Keratinocyte (primary cell): ENCODE measurements at regions not wholly inside any gene's neighbourhood (a gene's known extent, or its start where the extent isn't known, plus 50 kb on each side); places are given as distances from the start of the nearest gene placed in this dataset.

Source experiments
- DNase-seq: peaks from one replicate; pipeline ENCODE4 v3.0.0-alpha.2; 2011; ENCODE audit warnings: low read depth, missing footprints, low spot score
- FAIRE-seq: peaks from 2 replicates; lab custom pipeline; 2011; peaks lifted over from hg19 to GRCh38; lab: Jason Lieb, UNC
- H2AFZ ChIP-seq: 2 replicates; pipeline ENCODE4 v1.6.0; 2012; ENCODE audit warnings: low read length, control low read depth, inconsistent platforms; ENCODE audit not compliant: control insufficient read depth
- H3K27ac ChIP-seq: 2 replicates; pipeline ENCODE4 v1.5.1; 2011; ENCODE audit warnings: low read length; ENCODE audit not compliant: control insufficient read depth, insufficient read depth
- H3K27me3 ChIP-seq: 3 replicates; pipeline ENCODE4 v1.6.0; 2011; ENCODE audit warnings: low read length; ENCODE audit not compliant: control insufficient read depth, insufficient read depth; ENCODE audit errors: extremely low read depth
- H3K36me3 ChIP-seq, 2 experiments: 2 replicates in 1 of 2; 3 replicates in 1 of 2; pipeline ENCODE4 v1.5.1; 2011; ENCODE audit warnings: low read length in 2 of 2, mild to moderate bottlenecking in 1 of 2; ENCODE audit not compliant: control insufficient read depth in 2 of 2, insufficient read depth in 2 of 2; ENCODE audit errors: extremely low read depth in 1 of 2
- H3K4me1 ChIP-seq: 3 replicates; pipeline ENCODE4 v1.5.1; 2011; ENCODE audit warnings: low read length; ENCODE audit not compliant: control insufficient read depth, insufficient read depth; ENCODE audit errors: extremely low read depth
- H3K4me2 ChIP-seq: 3 replicates; pipeline ENCODE4 v1.6.0; 2011; ENCODE audit warnings: low read depth, low read length; ENCODE audit not compliant: control insufficient read depth, insufficient read depth; ENCODE audit errors: extremely low read depth
- H3K4me3 ChIP-seq, 3 experiments: fragments of 200-600 bp in 1 of 3; sonication (generic) in 1 of 3; 2 replicates in 2 of 3; 3 replicates in 1 of 3; pipeline ENCODE4 v1.5.1; 2011 to 2016; ENCODE audit warnings: low read length in 3 of 3, mild to moderate bottlenecking in 3 of 3, control low read depth in 2 of 3, inconsistent platforms in 1 of 3, low read depth in 1 of 3, mixed read lengths in 1 of 3, mixed run types in 1 of 3, moderate library complexity in 1 of 3; ENCODE audit not compliant: control insufficient read depth in 2 of 3, insufficient read depth in 2 of 3; ENCODE audit errors: extremely low read depth in 1 of 3
- H3K79me2 ChIP-seq: 2 replicates; pipeline ENCODE4 v1.6.0; 2012; ENCODE audit warnings: low read length; ENCODE audit not compliant: control insufficient read depth, insufficient read depth
- H3K9ac ChIP-seq: 3 replicates; pipeline ENCODE4 v1.6.0; 2011; ENCODE audit warnings: low read length; ENCODE audit not compliant: control insufficient read depth, insufficient read depth; ENCODE audit errors: extremely low read depth
- H3K9me1 ChIP-seq: 3 replicates; pipeline ENCODE4 v1.6.0; 2011; ENCODE audit warnings: low read length; ENCODE audit not compliant: control insufficient read depth, insufficient read depth; ENCODE audit errors: extremely low read depth
- H3K9me3 ChIP-seq: 2 replicates; pipeline ENCODE4 v1.5.1; 2012; ENCODE audit warnings: low read depth, low read length; ENCODE audit not compliant: control insufficient read depth
- H4K20me1 ChIP-seq: 3 replicates; pipeline ENCODE4 v1.6.0; 2011; ENCODE audit warnings: low read length; ENCODE audit not compliant: control insufficient read depth, insufficient read depth; ENCODE audit errors: extremely low read depth
- CTCF ChIP-seq, 3 experiments: IDR thresholded peaks in 1 of 3; conservative IDR thresholded peaks in 1 of 3; optimal IDR thresholded peaks in 1 of 3; 2 replicates in 2 of 3; 3 replicates in 1 of 3; pipeline versions ENCODE3 to v1.5.1; 2011; ENCODE audit warnings: low read length in 3 of 3, mild to moderate bottlenecking in 3 of 3, moderate library complexity in 2 of 3, control low read depth in 1 of 3, inconsistent platforms in 1 of 3; ENCODE audit not compliant: insufficient read depth in 2 of 3; ENCODE audit errors: extremely low read depth in 1 of 3
- EZH2 ChIP-seq: IDR thresholded peaks from one replicate; pipeline ENCODE4 v1.6.1; 2012; ENCODE audit warnings: inconsistent platforms, mild to moderate bottlenecking, low read length, moderate library complexity
- dilution Hi-C: fragments of 300-500 bp; cut with MboI; formaldehyde crosslinking; loops from one replicate; pipeline ENCODE4 v1.7.0; 2020; ENCODE audit warnings: low sequenced_read_pairs; ENCODE audit not compliant: extremely low pct_ligation_motif_present

- Histone ChIP-seq H3K9ac (no peak overlapping the region), H3K9me1 (no peaks in the 10 kb centered on the region), H3K4me1 (peaks cover 2% of the 10 kb centered on the region), H3K4me2 (no peak overlapping the region), H3K27me3 (no peaks in the 10 kb centered on the region), H3K4me3 (no peak overlapping the region), H3K27ac (no peak overlapping the region), H4K20me1 (no peaks in the 10 kb centered on the region), H3K36me3 (no peaks in the 10 kb centered on the region), H3K9me3 (no peaks in the 10 kb centered on the region), H2AFZ (no peak overlapping the region), H3K79me2 (no peaks in the 10 kb centered on the region)
- dilution Hi-C loops = no loop called here
- FAIRE-seq = no peak
- TF ChIP-seq CTCF (optimal IDR thresholded peaks at IDR 0.05 in 1 of 3, IDR thresholded peaks at IDR 0.05 in 1 of 3, conservative IDR thresholded peaks at IDR 0.05 in 1 of 3; ENCODE audit: extremely low read depth in 1 of 3, insufficient read depth in 2 of 3, low read length in 3 of 3) (no peak), EZH2 (no peak)
- no peak for DNase-seq
Observed at GRCh38 chr3:124517306-124517705, 212.9 kb upstream of the UMPS start.

GRCh38 chr3:124518350-124518749, 211.9 kb upstream of the UMPS start:
- H3K79me2 ChIP-seq = no peaks in the 10 kb centered on the region
- no peak for TF ChIP-seq CTCF (optimal IDR thresholded peaks at IDR 0.05 in 1 of 3, IDR thresholded peaks at IDR 0.05 in 1 of 3, conservative IDR thresholded peaks at IDR 0.05 in 1 of 3; ENCODE audit: extremely low read depth in 1 of 3, insufficient read depth in 2 of 3, low read length in 3 of 3)
- no peak for TF ChIP-seq EZH2
- peaks cover 4% of the 10 kb centered on the region for H3K4me1 ChIP-seq
- DNase-seq (no peak), FAIRE-seq (no peak)
- no peak overlapping the region for H2AFZ ChIP-seq
- no peaks in the 10 kb centered on the region for H4K20me1 ChIP-seq
- no peaks in the 10 kb centered on the region for H3K27me3 ChIP-seq
- no peaks in the 10 kb centered on the region for H3K9me3 ChIP-seq
- no peak overlapping the region for H3K4me2 ChIP-seq
- no peak overlapping the region for H3K27ac ChIP-seq
- dilution Hi-C loops = no loop called here
- no peaks in the 10 kb centered on the region for H3K36me3 ChIP-seq
- H3K9me1 ChIP-seq = no peaks in the 10 kb centered on the region
- H3K4me3 ChIP-seq = no peak overlapping the region
- H3K9ac ChIP-seq = no peak overlapping the region
